Keratinocyte (primary cell): ENCODE measurements at regions not wholly inside any gene's neighbourhood (a gene's known extent, or its start where the extent isn't known, plus 50 kb on each side); places are given as distances from the start of the nearest gene placed in this dataset.

Experiments
- DNase-seq: peaks from one replicate; pipeline ENCODE4 v3.0.0-alpha.2; 2011; ENCODE audit warnings: low read depth, missing footprints, low spot score
- FAIRE-seq: peaks from 2 replicates; lab custom pipeline; 2011; peaks lifted over from hg19 to GRCh38; lab: Jason Lieb, UNC
- H2AFZ ChIP-seq: 2 replicates; pipeline ENCODE4 v1.6.0; 2012; ENCODE audit warnings: low read length, control low read depth, inconsistent platforms; ENCODE audit not compliant: control insufficient read depth
- H3K27ac ChIP-seq: 2 replicates; pipeline ENCODE4 v1.5.1; 2011; ENCODE audit warnings: low read length; ENCODE audit not compliant: control insufficient read depth, insufficient read depth
- H3K27me3 ChIP-seq: 3 replicates; pipeline ENCODE4 v1.6.0; 2011; ENCODE audit warnings: low read length; ENCODE audit not compliant: control insufficient read depth, insufficient read depth; ENCODE audit errors: extremely low read depth
- H3K36me3 ChIP-seq, 2 experiments: 2 replicates in 1 of 2; 3 replicates in 1 of 2; pipeline ENCODE4 v1.5.1; 2011; ENCODE audit warnings: low read length in 2 of 2, mild to moderate bottlenecking in 1 of 2; ENCODE audit not compliant: control insufficient read depth in 2 of 2, insufficient read depth in 2 of 2; ENCODE audit errors: extremely low read depth in 1 of 2
- H3K4me1 ChIP-seq: 3 replicates; pipeline ENCODE4 v1.5.1; 2011; ENCODE audit warnings: low read length; ENCODE audit not compliant: control insufficient read depth, insufficient read depth; ENCODE audit errors: extremely low read depth
- H3K4me2 ChIP-seq: 3 replicates; pipeline ENCODE4 v1.6.0; 2011; ENCODE audit warnings: low read depth, low read length; ENCODE audit not compliant: control insufficient read depth, insufficient read depth; ENCODE audit errors: extremely low read depth
- H3K4me3 ChIP-seq, 3 experiments: fragments of 200-600 bp in 1 of 3; sonication (generic) in 1 of 3; 2 replicates in 2 of 3; 3 replicates in 1 of 3; pipeline ENCODE4 v1.5.1; 2011 to 2016; ENCODE audit warnings: low read length in 3 of 3, mild to moderate bottlenecking in 3 of 3, control low read depth in 2 of 3, inconsistent platforms in 1 of 3, low read depth in 1 of 3, mixed read lengths in 1 of 3, mixed run types in 1 of 3, moderate library complexity in 1 of 3; ENCODE audit not compliant: control insufficient read depth in 2 of 3, insufficient read depth in 2 of 3; ENCODE audit errors: extremely low read depth in 1 of 3
- H3K79me2 ChIP-seq: 2 replicates; pipeline ENCODE4 v1.6.0; 2012; ENCODE audit warnings: low read length; ENCODE audit not compliant: control insufficient read depth, insufficient read depth
- H3K9ac ChIP-seq: 3 replicates; pipeline ENCODE4 v1.6.0; 2011; ENCODE audit warnings: low read length; ENCODE audit not compliant: control insufficient read depth, insufficient read depth; ENCODE audit errors: extremely low read depth
- H3K9me1 ChIP-seq: 3 replicates; pipeline ENCODE4 v1.6.0; 2011; ENCODE audit warnings: low read length; ENCODE audit not compliant: control insufficient read depth, insufficient read depth; ENCODE audit errors: extremely low read depth
- H3K9me3 ChIP-seq: 2 replicates; pipeline ENCODE4 v1.5.1; 2012; ENCODE audit warnings: low read depth, low read length; ENCODE audit not compliant: control insufficient read depth
- H4K20me1 ChIP-seq: 3 replicates; pipeline ENCODE4 v1.6.0; 2011; ENCODE audit warnings: low read length; ENCODE audit not compliant: control insufficient read depth, insufficient read depth; ENCODE audit errors: extremely low read depth
- CTCF ChIP-seq, 3 experiments: IDR thresholded peaks in 1 of 3; conservative IDR thresholded peaks in 1 of 3; optimal IDR thresholded peaks in 1 of 3; 2 replicates in 2 of 3; 3 replicates in 1 of 3; pipeline versions ENCODE3 to v1.5.1; 2011; ENCODE audit warnings: low read length in 3 of 3, mild to moderate bottlenecking in 3 of 3, moderate library complexity in 2 of 3, control low read depth in 1 of 3, inconsistent platforms in 1 of 3; ENCODE audit not compliant: insufficient read depth in 2 of 3; ENCODE audit errors: extremely low read depth in 1 of 3
- EZH2 ChIP-seq: IDR thresholded peaks from one replicate; pipeline ENCODE4 v1.6.1; 2012; ENCODE audit warnings: inconsistent platforms, mild to moderate bottlenecking, low read length, moderate library complexity
- dilution Hi-C: fragments of 300-500 bp; cut with MboI; formaldehyde crosslinking; loops from one replicate; pipeline ENCODE4 v1.7.0; 2020; ENCODE audit warnings: low sequenced_read_pairs; ENCODE audit not compliant: extremely low pct_ligation_motif_present

GRCh38 chr11:45486461-45486860 is 179.0 kb downstream of the CHST1 start:
- dilution Hi-C loops: no loop called here
- H3K27ac ChIP-seq: no peak overlapping the region
- TF ChIP-seq EZH2 (no peak), CTCF (optimal IDR thresholded peaks at IDR 0.05 in 1 of 3, IDR thresholded peaks at IDR 0.05 in 1 of 3, conservative IDR thresholded peaks at IDR 0.05 in 1 of 3; ENCODE audit: extremely low read depth in 1 of 3, insufficient read depth in 2 of 3, low read length in 3 of 3) (no peak)
- no peaks in the 10 kb centered on the region for H3K9me3 ChIP-seq
- no peaks in the 10 kb centered on the region for H3K79me2 ChIP-seq
- no peak for FAIRE-seq
- H4K20me1 ChIP-seq: no peaks in the 10 kb centered on the region
- H3K4me2 ChIP-seq: no peak overlapping the region
- H3K4me1 ChIP-seq: no peaks in the 10 kb centered on the region
- H3K4me3 ChIP-seq: no peak overlapping the region
- no peaks in the 10 kb centered on the region for H3K9me1 ChIP-seq
- H2AFZ ChIP-seq: no peak overlapping the region
- H3K27me3 ChIP-seq: peaks cover 2% of the 10 kb centered on the region
- H3K9ac ChIP-seq: no peak overlapping the region
- no peak for DNase-seq
- no peaks in the 10 kb centered on the region for H3K36me3 ChIP-seq

- Histone ChIP-seq H4K20me1 (no peaks in the 10 kb centered on the region), H3K4me2 (no peak overlapping the region), H3K27me3 (peaks cover 7% of the 10 kb centered on the region), H3K4me1 (no peaks in the 10 kb centered on the region), H2AFZ (no peak overlapping the region), H3K4me3 (no peak overlapping the region), H3K9me3 (no peaks in the 10 kb centered on the region), H3K79me2 (no peaks in the 10 kb centered on the region), H3K9me1 (no peaks in the 10 kb centered on the region), H3K9ac (no peak overlapping the region), H3K27ac (no peak overlapping the region), H3K36me3 (no peaks in the 10 kb centered on the region)
- DNase-seq: no peak
- TF ChIP-seq CTCF (optimal IDR thresholded peaks at IDR 0.05 in 1 of 3, IDR thresholded peaks at IDR 0.05 in 1 of 3, conservative IDR thresholded peaks at IDR 0.05 in 1 of 3; ENCODE audit: extremely low read depth in 1 of 3, insufficient read depth in 2 of 3, low read length in 3 of 3) (no peak), EZH2 (no peak)
- FAIRE-seq: no peak
- dilution Hi-C loops: no loop called here
These were observed 180.2 kb downstream of the CHST1 start for GRCh38 chr11:45485070-45485707.
